ENCODE measurements at regions not wholly inside any gene's neighbourhood (a gene's known extent, or its start where the extent isn't known, plus 50 kb on each side); places are given as distances from the start of the nearest gene placed in this dataset.
"Not testable (repeated sequence)": the region's sequence is repeated elsewhere in the genome, so short reads cannot be mapped to it uniquely, and the experiment has no call there.

DNA sequence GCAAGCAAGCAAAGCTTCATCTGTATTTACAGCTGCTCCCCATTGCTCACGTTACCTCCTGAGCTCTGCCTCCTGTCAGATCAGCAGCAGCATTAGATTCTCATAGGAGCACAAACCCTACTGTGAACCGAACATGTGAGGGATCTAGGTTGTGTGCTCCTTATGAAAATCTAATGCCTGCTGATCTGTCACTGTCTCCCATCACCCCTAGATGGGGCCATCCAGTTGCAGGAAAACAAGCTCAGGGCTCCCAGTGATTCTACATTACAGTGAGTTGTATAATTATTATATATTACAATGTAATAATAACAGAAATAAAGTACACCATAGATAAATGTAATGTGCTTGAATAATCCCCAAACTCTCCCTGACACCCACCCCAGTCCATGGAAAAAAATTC lies 238.1 kb downstream of the CNTN3 start:
- TF ChIP-seq POLR2A (IDR thresholded peaks at IDR 0.05; ENCODE audit: extremely low read depth, insufficient read length); MYC (IDR thresholded peaks at IDR 0.05; ENCODE audit: low read depth, low read length): not testable (repeated sequence)
- TF ChIP-seq, protein P1, sequence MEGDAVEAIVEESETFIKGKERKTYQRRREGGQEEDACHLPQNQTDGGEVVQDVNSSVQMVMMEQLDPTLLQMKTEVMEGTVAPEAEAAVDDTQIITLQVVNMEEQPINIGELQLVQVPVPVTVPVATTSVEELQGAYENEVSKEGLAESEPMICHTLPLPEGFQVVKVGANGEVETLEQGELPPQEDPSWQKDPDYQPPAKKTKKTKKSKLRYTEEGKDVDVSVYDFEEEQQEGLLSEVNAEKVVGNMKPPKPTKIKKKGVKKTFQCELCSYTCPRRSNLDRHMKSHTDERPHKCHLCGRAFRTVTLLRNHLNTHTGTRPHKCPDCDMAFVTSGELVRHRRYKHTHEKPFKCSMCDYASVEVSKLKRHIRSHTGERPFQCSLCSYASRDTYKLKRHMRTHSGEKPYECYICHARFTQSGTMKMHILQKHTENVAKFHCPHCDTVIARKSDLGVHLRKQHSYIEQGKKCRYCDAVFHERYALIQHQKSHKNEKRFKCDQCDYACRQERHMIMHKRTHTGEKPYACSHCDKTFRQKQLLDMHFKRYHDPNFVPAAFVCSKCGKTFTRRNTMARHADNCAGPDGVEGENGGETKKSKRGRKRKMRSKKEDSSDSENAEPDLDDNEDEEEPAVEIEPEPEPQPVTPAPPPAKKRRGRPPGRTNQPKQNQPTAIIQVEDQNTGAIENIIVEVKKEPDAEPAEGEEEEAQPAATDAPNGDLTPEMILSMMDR (IDR thresholded peaks at IDR 0.05; ENCODE audit: low read depth, low read length) = not testable (repeated sequence)
- TF ChIP-seq, protein P2, sequence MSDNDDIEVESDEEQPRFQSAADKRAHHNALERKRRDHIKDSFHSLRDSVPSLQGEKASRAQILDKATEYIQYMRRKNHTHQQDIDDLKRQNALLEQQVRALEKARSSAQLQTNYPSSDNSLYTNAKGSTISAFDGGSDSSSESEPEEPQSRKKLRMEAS (IDR thresholded peaks at IDR 0.05; ENCODE audit: low read depth, low read length) = not testable (repeated sequence)
